ENCODE measurements at regions not wholly inside any gene's neighbourhood (a gene's known extent, or its start where the extent isn't known, plus 50 kb on each side); places are given as distances from the start of the nearest gene placed in this dataset.

DNA sequence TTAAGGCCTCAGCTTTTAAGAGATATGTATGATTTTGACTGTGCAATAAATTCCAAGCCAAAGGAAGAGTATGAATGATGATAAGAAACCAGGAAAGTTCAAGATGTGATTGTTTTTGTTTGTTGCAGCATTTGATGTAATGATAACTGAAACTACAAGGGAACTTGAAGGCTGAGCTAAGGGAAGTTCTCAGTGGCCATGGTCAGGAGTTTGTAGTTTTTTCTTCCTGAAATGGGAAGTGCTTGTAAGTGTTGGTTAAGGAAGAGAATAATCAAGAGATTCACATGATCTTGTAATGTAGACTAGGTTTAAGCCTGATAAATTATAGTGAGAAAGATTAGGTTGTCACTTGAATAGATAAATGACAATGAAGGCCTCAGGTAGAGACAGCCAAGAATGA is 53.4 kb downstream of the PTCHD4 start:
- no peak overlapping the region for H3K4me3 ChIP-seq
- no peaks in the 10 kb centered on the region for H3K36me3 ChIP-seq
- H3K27ac ChIP-seq, result no peak overlapping the region; a peak in 1 of 22 replicates
- no peak for TF ChIP-seq Cebpa-rat (IDR thresholded peaks at IDR 0.05)
- H3K9ac ChIP-seq, result no peak overlapping the region
- no peaks in the 10 kb centered on the region for H3K9me3 ChIP-seq (replicated peaks in 1 of 11)
- H4K20me1 ChIP-seq, result no peaks in the 10 kb centered on the region
- H3K27me3 ChIP-seq, result no peaks in the 10 kb centered on the region
- H3K4me1 ChIP-seq, result peaks cover 0 to 18% (median 0%) of the 10 kb centered on the region in 10 experiments; a peak in 4 of 20 replicates
- H3K4me2 ChIP-seq, result peak overlapping the region in 2 of 11 experiments; percentile 49 to 64; a peak in 3 of 22 replicates

DNA sequence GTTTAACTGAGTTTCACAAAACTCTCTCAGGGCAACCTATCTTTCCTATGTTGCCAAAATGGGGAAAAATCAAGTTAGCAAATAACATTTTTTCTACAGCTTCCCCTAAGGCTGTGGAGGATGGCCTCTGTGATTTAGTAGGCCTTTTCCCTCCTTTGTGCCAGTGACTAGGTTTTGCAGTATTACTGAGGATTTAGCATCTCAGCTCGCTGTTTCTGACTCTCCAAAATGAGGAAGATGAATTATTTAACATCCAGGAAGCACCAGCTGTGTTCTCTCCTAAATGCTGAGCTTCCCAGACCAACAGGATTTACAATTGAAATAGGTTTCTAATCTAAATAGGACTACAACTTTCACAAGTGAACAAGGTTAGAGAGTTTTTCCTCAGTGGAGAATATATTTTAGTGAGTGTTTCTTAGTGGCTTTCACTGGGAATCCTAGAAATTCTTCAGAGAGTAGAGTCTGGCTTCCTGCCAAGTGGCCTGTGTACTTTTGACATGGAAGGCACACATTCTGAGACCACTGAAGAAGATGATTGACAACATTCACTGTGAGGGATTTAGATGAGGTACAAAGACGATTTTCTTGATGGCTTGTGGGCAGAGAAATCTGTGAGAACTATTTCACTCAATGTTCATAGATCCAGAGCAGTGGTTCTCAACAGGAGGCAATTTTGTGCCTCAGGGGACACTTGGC is 62.4 kb downstream of the PTCHD4 start:
- no peak for TF ChIP-seq Cebpa-rat (IDR thresholded peaks at IDR 0.05)
- H3K4me1 ChIP-seq, result peaks cover 13 to 31% (median 25%) of the 10 kb centered on the region in 10 experiments
- H3K27me3 ChIP-seq, result peaks cover 0 to 3% (median 0%) of the 10 kb centered on the region in 11 experiments; a peak in 1 of 22 replicates
- H3K4me3 ChIP-seq, result no peak overlapping the region
- H3K9me3 ChIP-seq (replicated peaks in 1 of 11), result no peaks in the 10 kb centered on the region
- peak overlapping the region in 4 of 11 experiments; percentile 2 to 23 (median 6); a peak in 8 of 22 replicates for H3K27ac ChIP-seq
- H3K36me3 ChIP-seq, result no peaks in the 10 kb centered on the region
- no peak overlapping the region for H3K9ac ChIP-seq
- no peaks in the 10 kb centered on the region for H4K20me1 ChIP-seq
- H3K4me2 ChIP-seq, result peak overlapping the region; percentile 9 to 64 (median 47)

DNA sequence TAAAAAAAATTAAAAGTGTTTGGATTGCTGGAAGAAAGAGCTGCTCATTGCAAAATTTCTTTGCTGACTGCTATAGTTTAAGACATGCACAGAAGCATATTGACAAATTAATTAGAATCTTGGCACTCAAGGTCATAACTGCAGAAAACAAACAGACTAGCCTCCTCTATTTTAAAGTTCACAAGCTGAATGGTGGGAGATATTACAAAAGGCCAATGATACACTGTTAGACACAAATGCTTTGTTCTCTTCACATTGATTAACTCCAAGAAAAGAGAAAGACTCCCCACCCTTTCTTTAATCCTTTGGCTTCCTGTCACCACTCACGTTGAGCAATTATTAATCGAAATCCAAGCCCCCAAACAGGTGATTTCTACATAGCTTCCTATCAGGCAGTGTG is 69.1 kb downstream of the PTCHD4 start:
- Histone ChIP-seq H3K27ac (no peak overlapping the region), H3K4me1 (peaks cover 16 to 23% (median 21%) of the 10 kb centered on the region in 10 experiments), H3K9ac (no peak overlapping the region), H3K4me3 (no peak overlapping the region), H3K9me3 (replicated peaks in 1 of 11) (no peaks in the 10 kb centered on the region), H3K4me2 (no peak overlapping the region), H3K27me3 (peaks cover 0 to 3% (median 0%) of the 10 kb centered on the region in 11 experiments; a peak in 1 of 22 replicates), H4K20me1 (no peaks in the 10 kb centered on the region), H3K36me3 (no peaks in the 10 kb centered on the region)
- TF ChIP-seq Cebpa-rat (IDR thresholded peaks at IDR 0.05), result no peak

DNA sequence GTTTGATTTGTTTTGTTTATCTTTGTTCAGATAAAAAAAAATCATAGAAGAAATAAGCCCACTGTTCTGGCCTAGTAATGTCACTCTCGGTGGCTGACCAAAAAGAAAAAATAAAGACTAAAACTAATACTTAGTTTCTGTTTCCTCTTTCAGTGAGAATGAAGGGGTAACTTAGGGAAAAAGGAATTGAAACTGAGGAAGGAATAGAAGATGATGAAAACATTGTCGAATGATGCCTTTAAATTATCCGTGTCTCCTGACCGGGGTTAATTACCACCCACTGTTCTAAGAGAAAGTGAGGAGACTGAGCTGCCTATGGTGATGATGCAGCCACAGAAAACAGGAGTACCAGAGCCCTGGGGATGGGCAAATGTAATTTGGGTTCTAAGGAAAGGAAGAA is 73.1 kb downstream of the PTCHD4 start:
- peak overlapping the region in 2 of 10 experiments; percentile 2 to 23; a peak in 3 of 20 replicates for H3K4me3 ChIP-seq
- H3K27me3 ChIP-seq, result no peaks in the 10 kb centered on the region
- H3K36me3 ChIP-seq, result no peaks in the 10 kb centered on the region
- peak overlapping the region in 2 of 11 experiments; percentile 10 to 22; a peak in 1 of 22 replicates for H3K9ac ChIP-seq
- H3K27ac ChIP-seq, result peak overlapping the region in 8 of 11 experiments; percentile 4 to 60 (median 44); a peak in 14 of 22 replicates
- peaks cover 0 to 13% (median 0%) of the 10 kb centered on the region in 11 experiments; a peak in 7 of 22 replicates for H3K9me3 ChIP-seq (replicated peaks in 1 of 11)
- H4K20me1 ChIP-seq, result no peaks in the 10 kb centered on the region
- peak overlapping the region; percentile 62 to 83 (median 69) for H3K4me2 ChIP-seq
- H3K4me1 ChIP-seq, result peaks cover 29 to 36% (median 33%) of the 10 kb centered on the region in 10 experiments
- TF ChIP-seq Cebpa-rat (IDR thresholded peaks at IDR 0.05), result no peak

DNA sequence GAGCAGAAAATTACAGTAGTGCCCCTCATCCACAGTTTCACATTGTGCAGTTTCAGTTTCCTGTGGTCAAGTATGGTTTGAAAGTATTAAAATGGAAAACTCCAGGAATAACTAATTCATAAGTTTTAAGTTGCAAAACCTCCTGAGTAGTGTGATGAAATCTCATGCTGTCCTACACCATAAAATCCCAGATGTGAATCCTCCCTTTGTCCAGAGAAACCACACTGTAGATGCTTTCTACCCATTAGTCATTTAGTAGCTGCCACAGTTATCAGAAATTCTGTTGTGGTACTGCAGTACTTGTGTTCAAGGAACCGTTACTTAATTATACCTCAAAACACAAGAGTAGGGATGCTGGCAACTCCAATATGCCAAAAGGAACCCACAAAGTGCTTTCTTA is 74.7 kb downstream of the PTCHD4 start:
- TF ChIP-seq Cebpa-rat (IDR thresholded peaks at IDR 0.05), result no peak
- H3K27me3 ChIP-seq, result no peaks in the 10 kb centered on the region
- peak overlapping the region; percentile 62 to 83 (median 69); a peak in 20 of 22 replicates for H3K4me2 ChIP-seq
- H3K36me3 ChIP-seq, result no peaks in the 10 kb centered on the region
- H3K4me3 ChIP-seq, result no peak overlapping the region
- peak overlapping the region in 1 of 11 experiments; percentile 43; a peak in 1 of 22 replicates for H3K27ac ChIP-seq
- H3K9me3 ChIP-seq (replicated peaks in 1 of 11), result peaks cover 0 to 13% (median 0%) of the 10 kb centered on the region in 11 experiments; a peak in 7 of 22 replicates
- peaks cover 29 to 45% (median 34%) of the 10 kb centered on the region in 10 experiments for H3K4me1 ChIP-seq
- H4K20me1 ChIP-seq, result no peaks in the 10 kb centered on the region
- no peak overlapping the region for H3K9ac ChIP-seq

DNA sequence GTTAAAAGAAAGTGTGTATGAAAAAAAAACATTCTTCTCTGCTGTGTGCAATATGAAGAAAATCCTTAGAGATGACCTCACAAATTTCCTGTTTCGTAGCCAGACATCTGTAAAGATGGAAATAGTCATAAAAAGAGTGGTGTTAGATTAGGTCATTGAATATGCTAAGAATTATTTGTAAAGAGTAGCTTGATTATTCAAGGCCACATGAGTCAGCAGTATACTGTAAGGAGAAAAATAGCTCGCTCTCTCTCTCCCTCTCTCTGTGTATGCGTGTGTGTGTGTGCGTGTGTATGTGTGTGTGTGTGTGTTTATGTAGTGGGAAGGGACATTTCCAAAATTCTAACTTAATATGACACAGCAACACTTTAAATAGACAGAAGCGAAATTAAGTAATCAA is 78.8 kb downstream of the PTCHD4 start:
- H3K27me3 ChIP-seq, result no peaks in the 10 kb centered on the region
- peak overlapping the region in 2 of 11 experiments; percentile 6 to 17; a peak in 1 of 22 replicates for H3K4me2 ChIP-seq
- H3K27ac ChIP-seq, result no peak overlapping the region
- no peak overlapping the region for H3K9ac ChIP-seq
- no peak for TF ChIP-seq Cebpa-rat (IDR thresholded peaks at IDR 0.05)
- H3K4me3 ChIP-seq, result no peak overlapping the region
- H3K36me3 ChIP-seq, result no peaks in the 10 kb centered on the region
- peaks cover 0 to 13% (median 0%) of the 10 kb centered on the region in 11 experiments; a peak in 7 of 22 replicates for H3K9me3 ChIP-seq (replicated peaks in 1 of 11)
- H4K20me1 ChIP-seq, result no peaks in the 10 kb centered on the region
- H3K4me1 ChIP-seq, result peaks cover 19 to 55% (median 27%) of the 10 kb centered on the region in 10 experiments

DNA sequence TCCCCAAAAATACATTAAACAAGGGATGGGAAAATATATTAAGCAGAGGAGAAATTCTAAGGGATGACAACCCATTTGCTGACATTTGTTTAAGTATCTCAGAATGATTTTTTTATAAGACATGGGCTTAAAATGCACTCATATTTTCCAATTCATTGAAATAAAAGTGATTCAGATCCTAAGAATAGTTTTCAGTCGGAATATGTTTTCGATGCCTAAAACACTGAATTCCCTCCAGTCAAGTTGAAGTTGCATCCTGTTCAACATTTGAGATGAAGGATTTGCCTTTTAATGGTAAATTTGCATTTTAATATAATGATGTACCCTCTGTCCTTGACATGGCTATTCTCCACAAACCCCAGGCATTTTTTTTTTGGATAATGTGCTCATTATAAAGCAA is 79.3 kb downstream of the PTCHD4 start:
- Histone ChIP-seq H3K4me3 (no peak overlapping the region), H3K27me3 (no peaks in the 10 kb centered on the region), H3K36me3 (no peaks in the 10 kb centered on the region), H3K9ac (no peak overlapping the region), H3K27ac (no peak overlapping the region), H4K20me1 (no peaks in the 10 kb centered on the region), H3K9me3 (replicated peaks in 1 of 11) (peaks cover 0 to 13% (median 0%) of the 10 kb centered on the region in 11 experiments; a peak in 7 of 22 replicates), H3K4me2 (0 out of 22 replicates have a peak overlapping the region, but pooled peaks of 1 of the 11 experiments have one; percentile 6), H3K4me1 (peaks cover 15 to 55% (median 26%) of the 10 kb centered on the region in 10 experiments)
- TF ChIP-seq Cebpa-rat (IDR thresholded peaks at IDR 0.05), result no peak

DNA sequence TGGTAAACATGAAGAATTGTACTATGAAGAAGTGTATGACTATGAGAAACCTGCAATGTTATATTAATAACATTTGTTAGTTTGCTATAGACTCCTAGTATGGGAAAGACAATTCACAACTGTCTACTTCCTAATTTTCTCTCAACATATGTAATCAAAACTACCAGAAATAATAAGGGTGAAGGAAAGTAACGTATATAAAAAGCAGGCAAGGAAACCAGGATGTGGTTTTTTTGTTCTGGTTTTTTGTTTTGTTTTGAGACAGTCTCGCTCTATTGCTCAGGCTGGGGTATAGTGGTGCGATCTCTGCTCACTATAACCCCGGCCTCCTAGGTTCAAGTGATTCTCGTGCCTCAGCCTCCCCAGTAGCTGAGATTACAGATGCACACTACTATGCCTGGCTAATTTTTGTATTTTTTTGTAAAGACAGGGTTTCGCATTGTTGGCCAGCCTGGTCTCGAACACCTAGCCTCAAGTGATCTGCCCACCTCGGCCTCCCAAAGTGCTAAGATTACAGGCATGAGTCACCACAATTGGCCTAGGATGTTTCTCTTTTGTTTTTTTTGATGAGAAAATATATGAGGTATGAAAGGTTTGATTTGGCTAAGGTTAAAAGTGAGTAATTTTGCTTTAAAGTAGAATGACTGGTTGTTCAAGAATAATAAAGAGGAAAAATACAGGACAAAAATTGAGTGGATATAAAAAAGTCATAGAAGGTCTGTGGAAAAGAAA is 83.1 kb downstream of the PTCHD4 start:
- TF ChIP-seq Cebpa-rat (IDR thresholded peaks at IDR 0.05), result no peak
- Histone ChIP-seq H3K4me2 (peak overlapping the region; percentile 29 to 66 (median 43)), H3K4me1 (peaks cover 13 to 69% (median 29%) of the 10 kb centered on the region in 10 experiments; a peak in 19 of 20 replicates)

DNA sequence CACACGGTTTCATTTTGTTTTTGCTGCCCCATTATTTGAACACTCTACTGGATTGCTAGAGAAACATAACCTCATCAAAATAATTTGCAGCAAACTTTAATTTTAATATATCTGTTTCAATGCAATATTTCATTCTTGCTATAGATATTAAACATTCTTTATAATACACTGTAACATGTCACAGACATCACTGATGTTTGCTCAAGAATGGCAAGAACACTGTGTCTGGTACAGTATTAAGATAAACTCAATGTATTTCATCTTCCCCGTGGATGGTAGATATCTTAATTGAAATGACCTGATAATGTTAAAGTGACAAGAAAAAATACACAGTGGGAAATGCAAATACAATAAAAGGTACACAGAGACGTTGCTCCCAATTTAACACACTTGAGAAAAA is 86.0 kb downstream of the PTCHD4 start:
- Histone ChIP-seq H3K4me1 (peaks cover 13 to 60% (median 25%) of the 10 kb centered on the region in 10 experiments; a peak in 19 of 20 replicates), H3K27me3 (0 out of 22 replicates have a peak, but pooled peaks cover 0 to 7% (median 0%) of the 10 kb centered on the region in 11 experiments), H4K20me1 (no peaks in the 10 kb centered on the region), H3K4me2 (peak overlapping the region in 3 of 11 experiments; percentile 5 to 44 (median 42); a peak in 4 of 22 replicates), H3K9me3 (replicated peaks in 1 of 11) (no peaks in the 10 kb centered on the region), H3K27ac (no peak overlapping the region), H3K9ac (no peak overlapping the region), H3K36me3 (no peaks in the 10 kb centered on the region), H3K4me3 (no peak overlapping the region)
- no peak for TF ChIP-seq Cebpa-rat (IDR thresholded peaks at IDR 0.05)

More for the DNA sequence above, 83.1 kb downstream of the PTCHD4 start:
- Histone ChIP-seq H3K27ac (peak overlapping the region in 7 of 11 experiments; percentile 4 to 51 (median 36); a peak in 6 of 22 replicates), H3K4me3 (no peak overlapping the region), H4K20me1 (no peaks in the 10 kb centered on the region), H3K27me3 (0 out of 22 replicates have a peak, but pooled peaks cover 0 to 7% (median 0%) of the 10 kb centered on the region in 11 experiments), H3K9me3 (replicated peaks in 1 of 11) (no peaks in the 10 kb centered on the region), H3K36me3 (no peaks in the 10 kb centered on the region), H3K9ac (no peak overlapping the region)

Data from BLaER1 treated with 17β-estradiol and CSF1 and Interleukin-3, amounts not matched to agents 10 nM and 100 nM (cell line).